Mesenchymal stem cell (in vitro differentiated cells and primary cell): ENCODE measurements at regions not wholly inside any gene's neighbourhood (a gene's known extent, or its start where the extent isn't known, plus 50 kb on each side); places are given as distances from the start of the nearest gene placed in this dataset.

Experiments
- DNase-seq: peaks from one replicate; pipeline ENCODE4 v3.0.0-alpha.2; 2013
- H2AFZ ChIP-seq: one replicate; pipeline ENCODE4 v1.6.1; 2013; ENCODE audit warnings: low read depth, mild to moderate bottlenecking, control low read depth, inconsistent platforms, low read length, moderate library complexity
- H2AK5ac ChIP-seq: 2 replicates; pipeline ENCODE4 v1.6.1; 2013; ENCODE audit warnings: low read length, moderate library complexity, mild to moderate bottlenecking, inconsistent platforms; ENCODE audit not compliant: severe bottlenecking
- H2BK120ac ChIP-seq: one replicate; pipeline ENCODE4 v1.6.1; 2013; ENCODE audit warnings: low read depth, mild to moderate bottlenecking, inconsistent platforms, low read length, moderate library complexity
- H2BK12ac ChIP-seq, 2 experiments: one replicate each; pipeline ENCODE4 v1.6.1; 2013; ENCODE audit warnings: inconsistent platforms in 2 of 2, low read length in 2 of 2, mild to moderate bottlenecking in 2 of 2, moderate library complexity in 2 of 2, control low read depth in 1 of 2
- H2BK15ac ChIP-seq: one replicate; pipeline ENCODE4 v1.6.1; 2013; ENCODE audit warnings: mild to moderate bottlenecking, low read depth, inconsistent platforms; ENCODE audit not compliant: poor library complexity, severe bottlenecking
- H2BK5ac ChIP-seq: 2 replicates; pipeline ENCODE4 v1.6.1; 2013; ENCODE audit warnings: low read depth, mild to moderate bottlenecking, low read length, control low read depth, inconsistent platforms; ENCODE audit not compliant: poor library complexity, severe bottlenecking
- H3K14ac ChIP-seq, 2 experiments: one replicate each; pipeline ENCODE4 v1.6.1; 2013; ENCODE audit warnings: inconsistent platforms in 2 of 2, low read length in 2 of 2, control low read depth in 1 of 2, mild to moderate bottlenecking in 1 of 2, moderate library complexity in 1 of 2
- H3K18ac ChIP-seq, 2 experiments: one replicate each; pipeline ENCODE4 v1.6.1; 2013; ENCODE audit warnings: inconsistent platforms in 2 of 2, low read length in 2 of 2, control low read depth in 1 of 2, low read depth in 1 of 2, mild to moderate bottlenecking in 1 of 2
- H3K23ac ChIP-seq, 2 experiments: one replicate each; pipeline ENCODE4 v1.6.1; 2013; ENCODE audit warnings: inconsistent platforms in 2 of 2, low read length in 2 of 2, mild to moderate bottlenecking in 2 of 2, moderate library complexity in 2 of 2, control low read depth in 1 of 2
- H3K27ac ChIP-seq: 2 replicates; pipeline ENCODE4 v1.5.1; 2013; ENCODE audit warnings: mild to moderate bottlenecking, moderate library complexity, low read length, control low read depth, inconsistent platforms; ENCODE audit not compliant: poor library complexity, severe bottlenecking
- H3K27me3 ChIP-seq, 2 experiments: 2 replicates each; pipeline versions ENCODE4 v1.6.1 to v1.7.0; 2013; ENCODE audit warnings: low read length in 2 of 2, mild to moderate bottlenecking in 2 of 2, moderate library complexity in 2 of 2, control low read depth in 1 of 2, inconsistent platforms in 1 of 2; ENCODE audit not compliant: control insufficient read depth in 1 of 2, insufficient read depth in 1 of 2
- H3K36me3 ChIP-seq, 2 experiments: 2 replicates each; pipeline versions ENCODE4 v1.6.1 to v1.7.0; 2013; ENCODE audit warnings: low read length in 2 of 2, control low read depth in 1 of 2, inconsistent platforms in 1 of 2, low read depth in 1 of 2, mild to moderate bottlenecking in 1 of 2; ENCODE audit not compliant: insufficient read depth in 2 of 2, control insufficient read depth in 1 of 2
- H3K4ac ChIP-seq, 2 experiments: one replicate each; pipeline ENCODE4 v1.6.1; 2013; ENCODE audit warnings: inconsistent platforms in 2 of 2, low read length in 2 of 2, mild to moderate bottlenecking in 2 of 2, moderate library complexity in 2 of 2, control low read depth in 1 of 2, low read depth in 1 of 2
- H3K4me1 ChIP-seq: 2 replicates; pipeline ENCODE4 v1.6.1; 2013; ENCODE audit warnings: low read depth, low read length, control low read depth; ENCODE audit not compliant: control insufficient read depth, insufficient read depth
- H3K4me2 ChIP-seq: 2 replicates; pipeline ENCODE4 v1.6.1; 2013; ENCODE audit warnings: low read length, mild to moderate bottlenecking, inconsistent platforms; ENCODE audit not compliant: poor library complexity, severe bottlenecking
- H3K4me3 ChIP-seq, 2 experiments: 2 replicates each; pipeline versions ENCODE4 v1.5.1 to v1.7.0; 2013; ENCODE audit warnings: low read length in 2 of 2, mild to moderate bottlenecking in 2 of 2, control low read depth in 1 of 2, low read depth in 1 of 2; ENCODE audit not compliant: insufficient read depth in 1 of 2
- H3K79me1 ChIP-seq: replicated peaks from 2 replicates; pipeline ENCODE4 v1.6.1; 2013; ENCODE audit warnings: mild to moderate bottlenecking, control low read depth, low read length, inconsistent platforms; ENCODE audit not compliant: poor library complexity, severe bottlenecking
- H3K9ac ChIP-seq: 2 replicates; pipeline ENCODE4 v1.7.0; 2013; ENCODE audit warnings: mild to moderate bottlenecking, low read length, moderate library complexity
- H3K9me3 ChIP-seq: 2 replicates; pipeline ENCODE4 v1.7.0; 2013; ENCODE audit warnings: mild to moderate bottlenecking, low read length; ENCODE audit not compliant: control insufficient read depth
- H4K8ac ChIP-seq: one replicate; pipeline ENCODE4 v1.6.1; 2013; ENCODE audit warnings: inconsistent platforms, mild to moderate bottlenecking, low read length, moderate library complexity
- H4K91ac ChIP-seq: one replicate; pipeline ENCODE4 v1.6.1; 2013; ENCODE audit warnings: mild to moderate bottlenecking, low read length, inconsistent platforms
- WGBS: methylation state at CpG from one replicate; pipeline ENCODE4 v1.1.7; 2013; ENCODE audit warnings: mixed read lengths; 5-methylcytosine and 5-hydroxymethylcytosine counted together

DNA sequence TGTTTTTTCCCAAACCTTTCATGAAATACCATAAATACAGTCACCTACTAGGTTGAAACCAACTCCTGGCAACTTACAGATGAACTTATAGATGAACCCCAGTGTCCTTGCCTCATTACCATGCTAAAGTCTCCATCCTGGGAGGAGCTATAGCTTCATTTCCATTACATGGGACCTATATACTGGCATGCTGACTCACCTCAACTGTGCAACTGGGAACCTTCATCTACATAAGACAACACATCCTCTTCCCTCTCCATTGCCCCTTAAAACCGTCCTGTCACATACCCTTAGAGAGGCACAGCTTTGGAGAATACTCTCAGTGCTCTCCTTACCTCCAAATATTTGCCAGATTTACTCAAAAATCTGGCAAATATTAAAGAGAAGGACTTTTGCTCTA, 638.3 kb downstream of the HTR1A start:
- H3K4me3 ChIP-seq, result no peak overlapping the region
- H2AFZ ChIP-seq, result no peak overlapping the region
- DNase-seq, result no peak
- no peaks in the 10 kb centered on the region for H3K79me1 ChIP-seq
- no peak overlapping the region for H4K8ac ChIP-seq
- no peak overlapping the region for H3K14ac ChIP-seq
- H3K36me3 ChIP-seq, result no peaks in the 10 kb centered on the region
- no peak overlapping the region for H2BK120ac ChIP-seq
- H2BK15ac ChIP-seq, result no peak overlapping the region
- H3K23ac ChIP-seq, result no peak overlapping the region
- H4K91ac ChIP-seq, result no peak overlapping the region
- no peak overlapping the region for H3K9ac ChIP-seq
- no peak overlapping the region for H3K4me2 ChIP-seq
- H3K18ac ChIP-seq, result no peak overlapping the region
- WGBS, result 38% methylated on average over 1 of the region's 1 CpG
- no peaks in the 10 kb centered on the region for H3K4me1 ChIP-seq
- H2BK5ac ChIP-seq, result no peak overlapping the region
- no peak overlapping the region for H3K27ac ChIP-seq
- H3K4ac ChIP-seq, result no peak overlapping the region
- H2BK12ac ChIP-seq, result no peak overlapping the region
- H2AK5ac ChIP-seq, result no peak overlapping the region
- H3K9me3 ChIP-seq, result no peaks in the 10 kb centered on the region
- H3K27me3 ChIP-seq, result no peaks in the 10 kb centered on the region

DNA sequence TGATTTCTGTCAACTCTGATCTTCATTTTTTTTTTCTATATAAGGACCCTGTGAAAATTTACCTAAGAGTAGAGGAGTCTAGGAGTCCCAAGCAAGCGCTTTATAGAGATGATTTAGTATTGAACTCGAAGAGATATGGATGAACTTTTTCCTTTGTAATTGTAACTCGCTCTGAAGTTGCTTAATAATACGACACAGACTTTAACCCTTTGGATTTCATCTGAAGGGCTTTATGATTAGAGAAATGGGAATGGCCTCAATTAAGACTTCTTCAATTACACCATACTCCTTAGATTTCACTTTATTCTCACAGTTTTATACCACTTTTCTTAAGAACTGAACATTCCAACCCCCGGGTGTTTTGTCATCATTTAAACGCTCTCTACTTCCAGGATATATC, 647.7 kb downstream of the HTR1A start:
- no peak overlapping the region for H3K4ac ChIP-seq
- no peak overlapping the region for H2BK5ac ChIP-seq
- no peak overlapping the region for H3K9ac ChIP-seq
- no peak overlapping the region for H3K4me3 ChIP-seq
- H3K36me3 ChIP-seq, result no peaks in the 10 kb centered on the region
- no peak overlapping the region for H3K14ac ChIP-seq
- H3K9me3 ChIP-seq, result no peaks in the 10 kb centered on the region
- H3K23ac ChIP-seq, result no peak overlapping the region
- no peak for DNase-seq
- H4K91ac ChIP-seq, result no peak overlapping the region
- no peaks in the 10 kb centered on the region for H3K4me1 ChIP-seq
- no peak overlapping the region for H4K8ac ChIP-seq
- H2BK12ac ChIP-seq, result no peak overlapping the region
- no peak overlapping the region for H2AFZ ChIP-seq
- no peaks in the 10 kb centered on the region for H3K79me1 ChIP-seq
- no peaks in the 10 kb centered on the region for H3K27me3 ChIP-seq
- H2BK120ac ChIP-seq, result no peak overlapping the region
- 93% methylated on average over 5 of the region's 6 CpGs for WGBS
- H3K18ac ChIP-seq, result no peak overlapping the region
- H3K4me2 ChIP-seq, result no peak overlapping the region
- no peak overlapping the region for H2AK5ac ChIP-seq
- H3K27ac ChIP-seq, result no peak overlapping the region
- no peak overlapping the region for H2BK15ac ChIP-seq

DNA sequence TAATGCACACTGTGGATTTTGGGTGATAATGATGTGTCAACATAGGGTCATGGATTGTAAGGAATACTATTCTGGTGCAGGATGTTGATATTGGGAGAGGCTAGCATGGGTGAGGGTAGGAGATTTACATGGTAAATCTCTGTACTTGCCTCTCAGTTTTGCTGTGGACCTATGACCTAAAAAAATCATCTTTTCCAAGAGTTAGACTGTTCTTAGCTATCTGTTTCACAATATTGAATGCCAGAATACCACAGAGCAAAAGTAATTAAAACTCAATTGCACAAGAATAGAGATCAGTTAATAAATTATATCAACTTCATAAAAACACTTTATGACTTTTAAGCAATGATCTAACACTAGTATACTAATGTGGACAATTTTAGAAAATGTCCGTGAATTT, 651.6 kb downstream of the HTR1A start:
- no peak overlapping the region for H3K4ac ChIP-seq
- H3K4me3 ChIP-seq, result no peak overlapping the region
- no peak overlapping the region for H2BK120ac ChIP-seq
- DNase-seq, result peak; percentile 10
- no peaks in the 10 kb centered on the region for H3K27me3 ChIP-seq
- no peak overlapping the region for H2BK15ac ChIP-seq
- H4K91ac ChIP-seq, result no peak overlapping the region
- H3K9ac ChIP-seq, result no peak overlapping the region
- no peaks in the 10 kb centered on the region for H3K9me3 ChIP-seq
- no peak overlapping the region for H2AK5ac ChIP-seq
- no peak overlapping the region for H3K23ac ChIP-seq
- 86% methylated on average over 1 of the region's 1 CpG for WGBS
- H3K27ac ChIP-seq, result no peak overlapping the region
- H2AFZ ChIP-seq, result no peak overlapping the region
- H2BK5ac ChIP-seq, result no peak overlapping the region
- no peak overlapping the region for H3K14ac ChIP-seq
- H3K4me1 ChIP-seq, result no peaks in the 10 kb centered on the region
- H3K36me3 ChIP-seq, result no peaks in the 10 kb centered on the region
- H3K4me2 ChIP-seq, result no peak overlapping the region
- no peak overlapping the region for H4K8ac ChIP-seq
- H3K79me1 ChIP-seq, result no peaks in the 10 kb centered on the region
- no peak overlapping the region for H2BK12ac ChIP-seq
- no peak overlapping the region for H3K18ac ChIP-seq

- H3K4me1 ChIP-seq, result peaks cover under 1% of the 10 kb centered on the region
- no peaks in the 10 kb centered on the region for H3K9me3 ChIP-seq
- no peak overlapping the region for H3K9ac ChIP-seq
- no peak overlapping the region for H4K8ac ChIP-seq
- no peak overlapping the region for H2BK120ac ChIP-seq
- no peak overlapping the region for H2BK5ac ChIP-seq
- no peak overlapping the region for H3K27ac ChIP-seq
- no peak overlapping the region for H3K23ac ChIP-seq
- H3K18ac ChIP-seq, result no peak overlapping the region
- 100% methylated on average over 1 of the region's 1 CpG for WGBS
- no peak overlapping the region for H3K4me3 ChIP-seq
- no peak overlapping the region for H3K4ac ChIP-seq
- H3K14ac ChIP-seq, result no peak overlapping the region
- H3K79me1 ChIP-seq, result no peaks in the 10 kb centered on the region
- no peak overlapping the region for H2BK12ac ChIP-seq
- H3K36me3 ChIP-seq, result no peaks in the 10 kb centered on the region
- H2AFZ ChIP-seq, result no peak overlapping the region
- H2BK15ac ChIP-seq, result no peak overlapping the region
- H3K4me2 ChIP-seq, result no peak overlapping the region
- H4K91ac ChIP-seq, result no peak overlapping the region
- no peak overlapping the region for H2AK5ac ChIP-seq
- no peak for DNase-seq
- H3K27me3 ChIP-seq, result no peaks in the 10 kb centered on the region
Measured at GRCh38 chr5:63306909-63307308, 655.3 kb downstream of the HTR1A start.
